Bronchial epithelial cell (primary cell): ENCODE measurements at regions not wholly inside any gene's neighbourhood (a gene's known extent, or its start where the extent isn't known, plus 50 kb on each side); places are given as distances from the start of the nearest gene placed in this dataset.
A peak's percentile ranks its signal among the peaks of the same experiment; 100 is the strongest.

Source experiments
- DNase-seq: peaks from one replicate; pipeline ENCODE4 v3.0.0-alpha.2; 2010; ENCODE audit warnings: low read depth
- FAIRE-seq: peaks from 2 replicates; lab custom pipeline; 2011; peaks lifted over from hg19 to GRCh38; lab: Jason Lieb, UNC
- H3K27me3 ChIP-seq: 2 replicates; pipeline ENCODE4 v1.5.1; 2011; ENCODE audit warnings: low read length; ENCODE audit not compliant: control insufficient read depth, insufficient read depth
- H3K36me3 ChIP-seq: 2 replicates; pipeline ENCODE4 v1.5.1; 2011; ENCODE audit warnings: low read length; ENCODE audit not compliant: control insufficient read depth, insufficient read depth
- H3K4me3 ChIP-seq: 2 replicates; pipeline ENCODE4 v1.5.1; 2011; ENCODE audit warnings: mild to moderate bottlenecking, low read depth, low read length, control low read depth
- CTCF ChIP-seq: IDR thresholded peaks from 2 replicates; pipeline ENCODE4 v1.5.1; 2011; ENCODE audit warnings: mild to moderate bottlenecking, moderate library complexity, low read length, control low read depth, inconsistent platforms; ENCODE audit not compliant: insufficient read depth, severe bottlenecking

GRCh38 chr12:64944966-64945365, 120.5 kb downstream of the TBC1D30 start:
- TF ChIP-seq CTCF, result no peak
- FAIRE-seq (no peak), DNase-seq (peak; percentile 12)
- no peaks in the 10 kb centered on the region for H3K36me3 ChIP-seq
- no peaks in the 10 kb centered on the region for H3K27me3 ChIP-seq
- H3K4me3 ChIP-seq, result no peak overlapping the region

GRCh38 chr12:64946132-64946829, 121.8 kb downstream of the TBC1D30 start:
- H3K36me3 ChIP-seq, result no peaks in the 10 kb centered on the region

DNA sequence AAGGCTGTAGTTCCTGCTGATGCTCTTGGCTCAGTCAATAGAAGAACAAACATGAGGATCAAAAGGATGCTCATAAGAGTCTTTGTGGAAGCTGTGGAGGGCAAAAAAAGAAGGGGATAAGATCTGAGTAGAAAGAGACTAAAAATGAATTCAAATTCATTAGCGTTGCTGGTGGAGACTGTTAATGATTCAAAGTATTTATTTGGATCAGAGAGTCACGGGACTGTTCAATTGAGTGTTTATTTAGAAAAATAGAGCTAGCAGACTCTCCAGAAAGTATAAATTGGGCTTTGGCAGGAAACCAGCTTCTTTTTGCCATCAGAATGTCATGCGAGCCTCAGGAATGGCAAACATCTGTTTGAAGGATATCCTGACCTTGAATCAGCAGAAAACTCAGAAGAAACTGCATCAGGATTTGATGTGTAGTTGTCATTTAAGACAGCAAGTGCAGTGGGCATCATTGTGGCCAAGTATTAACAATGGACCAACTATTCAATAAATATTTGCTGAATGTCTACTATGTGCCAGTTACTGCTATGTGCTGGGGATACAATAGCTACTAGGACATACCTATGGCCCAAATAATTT, 126.4 kb downstream of the TBC1D30 start:
- no peaks in the 10 kb centered on the region for H3K27me3 ChIP-seq
- no peaks in the 10 kb centered on the region for H3K36me3 ChIP-seq
- no peak for TF ChIP-seq CTCF
- H3K4me3 ChIP-seq, result no peak overlapping the region
- DNase-seq (no peak), FAIRE-seq (peak; percentile 28)

More at GRCh38 chr12:64946132-64946829, 121.8 kb downstream of the TBC1D30 start:
- no peak for FAIRE-seq
- no peak for DNase-seq
- Histone ChIP-seq H3K4me3 (no peak overlapping the region), H3K27me3 (no peaks in the 10 kb centered on the region)
- TF ChIP-seq CTCF, result no peak

- no peak for TF ChIP-seq CTCF
- no peaks in the 10 kb centered on the region for H3K27me3 ChIP-seq
- FAIRE-seq, result no peak
- H3K36me3 ChIP-seq, result no peaks in the 10 kb centered on the region
- DNase-seq, result no peak
- H3K4me3 ChIP-seq, result no peak overlapping the region
Measured at GRCh38 chr12:64951944-64952343, 127.5 kb downstream of the TBC1D30 start.

DNA sequence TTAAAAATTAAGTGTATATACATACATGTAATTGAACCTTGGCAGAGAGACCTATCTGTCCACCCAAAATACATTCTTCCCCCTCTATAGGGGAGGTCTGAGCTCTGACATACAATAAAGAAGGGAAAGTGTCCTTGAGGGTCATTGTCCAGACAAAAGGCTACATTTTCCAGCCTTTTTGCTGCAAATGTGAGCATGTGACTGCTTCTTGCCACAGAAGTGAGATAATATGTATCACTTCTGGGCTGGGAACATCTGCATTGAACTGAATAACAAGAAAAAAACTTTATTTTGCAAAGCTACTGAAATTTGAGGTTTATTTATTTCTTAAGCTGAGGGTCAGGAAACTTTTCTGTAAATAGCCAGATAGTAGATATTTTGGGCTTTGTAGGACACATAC, 131.3 kb downstream of the TBC1D30 start:
- no peaks in the 10 kb centered on the region for H3K36me3 ChIP-seq

More for the DNA sequence above, 131.3 kb downstream of the TBC1D30 start:
- TF ChIP-seq CTCF, result no peak
- Histone ChIP-seq H3K27me3 (no peaks in the 10 kb centered on the region), H3K4me3 (no peak overlapping the region)
- DNase-seq (no peak), FAIRE-seq (no peak)
